PFSK-1 (cell line): ENCODE measurements at regions not wholly inside any gene's neighbourhood (a gene's known extent, or its start where the extent isn't known, plus 50 kb on each side); places are given as distances from the start of the nearest gene placed in this dataset.

Source experiments
- FOXP2 ChIP-seq: optimal IDR thresholded peaks from 2 replicates; pipeline ENCODE3; 2011; ENCODE audit warnings: borderline replicate concordance, control low read depth, inconsistent platforms; ENCODE audit not compliant: insufficient read depth; ENCODE audit errors: extremely low read length, extremely low read depth
- POLR2AphosphoS5 ChIP-seq: IDR thresholded peaks from 2 replicates; pipeline ENCODE4 v1.6.1; 2012; ENCODE audit warnings: low read depth, mild to moderate bottlenecking, control low read depth, low read length, moderate library complexity
- REST ChIP-seq, 2 experiments: IDR thresholded peaks; 2 replicates each; pipeline versions ENCODE4 v1.6.1 to v1.8.0; 2011 to 2012; ENCODE audit warnings: low read depth in 2 of 2, low read length in 2 of 2, control low read depth in 1 of 2, inconsistent platforms in 1 of 2, mild to moderate bottlenecking in 1 of 2, moderate library complexity in 1 of 2; ENCODE audit not compliant: insufficient read depth in 1 of 2
- SIN3A ChIP-seq: IDR thresholded peaks from 2 replicates; pipeline ENCODE4 v1.6.1; 2012; ENCODE audit warnings: mild to moderate bottlenecking, low read length, moderate library complexity, borderline replicate concordance; ENCODE audit not compliant: insufficient read depth
- TAF1 ChIP-seq: IDR thresholded peaks from 2 replicates; pipeline ENCODE4 v1.6.1; 2012; ENCODE audit warnings: low read length, control low read depth, borderline replicate concordance; ENCODE audit not compliant: insufficient read depth

- TF ChIP-seq SIN3A (no peak), POLR2AphosphoS5 (no peak), TAF1 (no peak), REST (IDR thresholded peaks at IDR 0.05; ENCODE audit: insufficient read depth in 1 of 2, low read depth in 2 of 2, low read length in 2 of 2) (no peak), FOXP2 (no peak)
Measured at GRCh38 chr10:8410506-8410905, 356.0 kb downstream of the GATA3 start.
